GM18517 (cell line): ENCODE measurements at regions not wholly inside any gene's neighbourhood (a gene's known extent, or its start where the extent isn't known, plus 50 kb on each side); places are given as distances from the start of the nearest gene placed in this dataset.

ENCODE experiments used
- ATAC-seq: cut with Tn5 transposase; IDR thresholded peaks from one replicate; pipeline ENCODE4 v1.9.1; 2021; ENCODE audit warnings: mild to moderate bottlenecking, moderate library complexity; ENCODE audit not compliant: unreplicated experiment

GRCh38 chr10:4215963-4216575 lies 431.1 kb upstream of the KLF6 start:
- ATAC-seq: no peak

- ATAC-seq: no peak
These were observed 430.5 kb upstream of the KLF6 start for GRCh38 chr10:4215485-4215884.

GRCh38 chr10:4214908-4215307 lies 429.9 kb upstream of the KLF6 start:
- no peak for ATAC-seq

- no peak for ATAC-seq
These were observed 428.4 kb upstream of the KLF6 start for GRCh38 chr10:4213441-4213840.

- ATAC-seq: no peak
These were observed 427.2 kb upstream of the KLF6 start for GRCh38 chr10:4212111-4212630.

- no peak for ATAC-seq
These were observed 423.5 kb upstream of the KLF6 start for GRCh38 chr10:4208499-4208898.

- ATAC-seq: no peak
These were observed 420.1 kb upstream of the KLF6 start for GRCh38 chr10:4205113-4205512.

- no peak for ATAC-seq
These were observed 417.9 kb upstream of the KLF6 start for GRCh38 chr10:4202938-4203337.

- no peak for ATAC-seq
These were observed 417.1 kb upstream of the KLF6 start for GRCh38 chr10:4201866-4202825.

- ATAC-seq: no peak
These were observed 414.2 kb upstream of the KLF6 start for GRCh38 chr10:4199196-4199595.

- ATAC-seq: no peak
These were observed 413.2 kb upstream of the KLF6 start for GRCh38 chr10:4198216-4198615.

- no peak for ATAC-seq
These were observed 412.7 kb upstream of the KLF6 start for GRCh38 chr10:4197676-4198075.

GRCh38 chr10:4196771-4197390 lies 411.9 kb upstream of the KLF6 start:
- no peak for ATAC-seq

- ATAC-seq: no peak
These were observed 411.2 kb upstream of the KLF6 start for GRCh38 chr10:4196183-4196582.

- no peak for ATAC-seq
These were observed 410.2 kb upstream of the KLF6 start for GRCh38 chr10:4195213-4195612.

GRCh38 chr10:4194231-4194630 lies 409.2 kb upstream of the KLF6 start:
- no peak for ATAC-seq

- no peak for ATAC-seq
These were observed 406.9 kb upstream of the KLF6 start for GRCh38 chr10:4191894-4192293.

GRCh38 chr10:4191354-4191753 lies 406.3 kb upstream of the KLF6 start:
- no peak for ATAC-seq

- no peak for ATAC-seq
These were observed 405.9 kb upstream of the KLF6 start for GRCh38 chr10:4190876-4191275.

GRCh38 chr10:4189281-4189680 lies 404.3 kb upstream of the KLF6 start:
- ATAC-seq: no peak

- no peak for ATAC-seq
These were observed 403.4 kb upstream of the KLF6 start for GRCh38 chr10:4188406-4188805.
